Endodermal cell (in vitro differentiated cells): ENCODE measurements at regions not wholly inside any gene's neighbourhood (a gene's known extent, or its start where the extent isn't known, plus 50 kb on each side); places are given as distances from the start of the nearest gene placed in this dataset.

Experiments used
- DNase-seq: peaks from one replicate; pipeline ENCODE4 v3.0.0-alpha.2; 2017
- H3K27ac ChIP-seq: 2 replicates; pipeline ENCODE4 v1.5.1; 2013; ENCODE audit warnings: mild to moderate bottlenecking, low read depth, low read length, moderate library complexity
- H3K27me3 ChIP-seq: 2 replicates; pipeline ENCODE4 v1.6.1; 2013; ENCODE audit warnings: mild to moderate bottlenecking, low read length, moderate library complexity; ENCODE audit not compliant: insufficient read depth, control insufficient read depth, poor library complexity, severe bottlenecking
- H3K36me3 ChIP-seq: 2 replicates; pipeline ENCODE4 v1.7.0; 2013; ENCODE audit warnings: mild to moderate bottlenecking, low read length, moderate library complexity; ENCODE audit not compliant: control insufficient read depth, insufficient read depth
- H3K4me1 ChIP-seq: one replicate; pipeline ENCODE4 v1.7.0; 2013; ENCODE audit warnings: low read length; ENCODE audit not compliant: control insufficient read depth, insufficient read depth
- H3K4me3 ChIP-seq: 2 replicates; pipeline ENCODE4 v1.5.1; 2013; ENCODE audit warnings: mild to moderate bottlenecking, low read length, moderate library complexity
- H3K9ac ChIP-seq: 2 replicates; pipeline ENCODE4 v1.6.1; 2013; ENCODE audit warnings: mild to moderate bottlenecking, low read length, moderate library complexity; ENCODE audit not compliant: poor library complexity, severe bottlenecking; ENCODE audit errors: extremely low read depth
- H3K9me3 ChIP-seq: 2 replicates; pipeline ENCODE4 v1.6.1; 2013; ENCODE audit warnings: mild to moderate bottlenecking, low read length, moderate library complexity; ENCODE audit not compliant: control insufficient read depth
- H3K27ac Mint-ChIP-seq: 2 replicates; pipeline ENCODE4 v1.8.0; 2020; ENCODE audit warnings: mixed read lengths
- H3K27me3 Mint-ChIP-seq: 2 replicates; pipeline ENCODE4 v1.8.0; 2021; ENCODE audit warnings: mild to moderate bottlenecking, mixed read lengths; ENCODE audit not compliant: insufficient read depth
- H3K36me3 Mint-ChIP-seq: 2 replicates; pipeline ENCODE4 v1.8.0; 2020; ENCODE audit warnings: low read depth, mixed read lengths
- H3K4me1 Mint-ChIP-seq: 2 replicates; pipeline ENCODE4 v1.8.0; 2020; ENCODE audit warnings: mixed read lengths
- H3K4me3 Mint-ChIP-seq: 2 replicates; pipeline ENCODE4 v1.8.0; 2020; ENCODE audit warnings: mild to moderate bottlenecking, moderate library complexity, mixed read lengths
- H3K9me3 Mint-ChIP-seq: 2 replicates; pipeline ENCODE4 v1.8.0; 2020; ENCODE audit warnings: mild to moderate bottlenecking, mixed read lengths
- CTCF ChIP-seq: fragments of 200-600 bp; sonication (generic); conservative IDR thresholded peaks from 2 replicates; pipeline ENCODE4 v1.5.0; 2021; ENCODE audit warnings: antibody characterized with exemption, mild to moderate bottlenecking
- WGBS, 2 experiments: methylation state at CpG; one replicate each; pipeline versions ENCODE4 v1.1.5 to v1.1.7; 2013; ENCODE audit warnings: missing lambda C conversion rate in 2 of 2, mixed read lengths in 1 of 2; ENCODE audit not compliant: insufficient coverage in 1 of 2, insufficient read length in 1 of 2; 5-methylcytosine and 5-hydroxymethylcytosine counted together

- no peak for DNase-seq
- no peak overlapping the region for H3K4me3 Mint-ChIP-seq
- no peak overlapping the region for H3K27ac ChIP-seq
- WGBS, 2 experiments = 87 to 95% methylated on average over 3 of the region's 3 CpGs
- H3K27me3 Mint-ChIP-seq = no peaks in the 10 kb centered on the region
- H3K27ac Mint-ChIP-seq = no peak overlapping the region
- peaks cover 21% of the 10 kb centered on the region for H3K36me3 ChIP-seq
- H3K9me3 ChIP-seq = peaks cover 3% of the 10 kb centered on the region
- H3K9ac ChIP-seq = no peak overlapping the region
- H3K4me1 ChIP-seq = peaks cover 5% of the 10 kb centered on the region
- peaks cover 72% of the 10 kb centered on the region for H3K36me3 Mint-ChIP-seq
- no peaks in the 10 kb centered on the region for H3K27me3 ChIP-seq
- no peak for TF ChIP-seq CTCF
- no peaks in the 10 kb centered on the region for H3K4me1 Mint-ChIP-seq
- peaks cover 9% of the 10 kb centered on the region for H3K9me3 Mint-ChIP-seq
- H3K4me3 ChIP-seq = no peak overlapping the region
These were observed 245.5 kb downstream of the SMARCA2 start for GRCh38 chr9:2260417-2261306.

GRCh38 chr9:2261421-2262103 is 246.4 kb downstream of the SMARCA2 start:
- no peak overlapping the region for H3K27ac ChIP-seq
- H3K9me3 ChIP-seq = peaks cover 3% of the 10 kb centered on the region
- TF ChIP-seq CTCF = no peak
- H3K4me1 ChIP-seq = peaks cover 5% of the 10 kb centered on the region
- peaks cover 2% of the 10 kb centered on the region for H3K4me1 Mint-ChIP-seq
- no peaks in the 10 kb centered on the region for H3K27me3 ChIP-seq
- H3K4me3 Mint-ChIP-seq = no peak overlapping the region
- no peak overlapping the region for H3K4me3 ChIP-seq
- H3K36me3 ChIP-seq = peaks cover 25% of the 10 kb centered on the region
- H3K27me3 Mint-ChIP-seq = no peaks in the 10 kb centered on the region
- no peak overlapping the region for H3K9ac ChIP-seq
- WGBS, 2 experiments = 83 to 96% methylated on average over 3 to 4 of the region's 4 CpGs
- peaks cover 9% of the 10 kb centered on the region for H3K9me3 Mint-ChIP-seq
- H3K36me3 Mint-ChIP-seq = peaks cover 73% of the 10 kb centered on the region
- no peak overlapping the region for H3K27ac Mint-ChIP-seq
- no peak for DNase-seq

DNA sequence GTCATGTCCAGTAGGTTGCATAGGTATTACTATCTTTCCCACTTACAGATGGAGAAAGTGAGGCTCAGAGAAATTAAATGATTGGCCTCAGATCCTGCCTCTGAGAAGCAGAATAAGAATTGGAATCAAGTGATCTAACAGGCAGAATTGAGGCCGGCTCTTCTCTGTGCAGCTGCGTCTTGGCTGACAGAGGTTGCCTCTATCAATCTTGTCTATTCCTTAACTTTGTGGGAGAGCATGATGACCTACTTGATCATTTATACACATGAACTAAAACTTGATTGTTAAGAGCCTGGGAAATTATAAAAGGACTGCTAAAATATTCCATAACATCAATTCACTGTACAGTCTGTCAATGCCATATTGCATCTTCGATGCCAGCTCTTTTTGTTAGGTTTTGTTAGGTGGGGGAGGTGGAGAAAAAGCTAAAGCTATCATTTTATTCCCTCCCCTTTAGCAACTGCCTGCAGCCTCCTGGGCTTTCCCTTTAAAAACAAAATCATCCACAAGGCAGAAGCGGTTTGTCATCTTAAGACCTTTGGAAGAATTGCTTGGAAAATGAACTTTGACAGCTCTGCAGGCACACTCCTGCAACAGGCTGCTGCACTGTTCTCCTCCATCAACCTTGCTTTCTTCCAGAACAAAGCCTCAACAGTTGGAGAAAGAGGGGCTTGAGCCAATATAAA is 247.4 kb downstream of the SMARCA2 start:
- Histone ChIP-seq H3K4me3 (no peak overlapping the region), H3K9ac (no peak overlapping the region), H3K27me3 (no peaks in the 10 kb centered on the region), H3K27ac (peak overlapping the region; percentile 28), H3K9me3 (peaks cover 3% of the 10 kb centered on the region), H3K36me3 (peaks cover 21% of the 10 kb centered on the region), H3K4me1 (peaks cover 5% of the 10 kb centered on the region)
- no peaks in the 10 kb centered on the region for H3K27me3 Mint-ChIP-seq
- peaks cover 9% of the 10 kb centered on the region for H3K9me3 Mint-ChIP-seq
- peaks cover 2% of the 10 kb centered on the region for H3K4me1 Mint-ChIP-seq
- TF ChIP-seq CTCF = no peak
- WGBS, 2 experiments = 93 to 100% methylated on average over 1 to 3 of the region's 4 CpGs
- no peak overlapping the region for H3K27ac Mint-ChIP-seq
- no peak for DNase-seq
- H3K36me3 Mint-ChIP-seq = peaks cover 76% of the 10 kb centered on the region
- no peak overlapping the region for H3K4me3 Mint-ChIP-seq
